H1 (cell line): ENCODE measurements at regions not wholly inside any gene's neighbourhood (a gene's known extent, or its start where the extent isn't known, plus 50 kb on each side); places are given as distances from the start of the nearest gene placed in this dataset.

Source experiments
- CTCF ChIA-PET: fragments of 300-600 bp; sonication (Branson Sonifier 250); formaldehyde crosslinking; loops from one replicate; lab custom pipeline; 2021; ENCODE audit not compliant: partially characterized antibody; lab: Charles Lee
- POLR2A ChIA-PET: fragments of 300-600 bp; sonication (Branson Sonifier 250); formaldehyde crosslinking; loops from one replicate; lab custom pipeline; 2021; ENCODE audit warnings: inconsistent platforms; ENCODE audit not compliant: partially characterized antibody; lab: Charles Lee
- DNase-seq, 2 experiments: peaks; one replicate each; pipeline versions ENCODE4 v3.0.0 to v3.0.0-alpha.2; 2010 to 2022; ENCODE audit warnings: low spot score in 2 of 2, low read depth in 1 of 2, mixed read lengths in 1 of 2
- FAIRE-seq: peaks from 2 replicates; lab custom pipeline; 2011; peaks lifted over from hg19 to GRCh38; lab: Jason Lieb, UNC
- H2AFZ ChIP-seq: 2 replicates; pipeline ENCODE4 v1.8.1; 2012; ENCODE audit warnings: low read length, inconsistent platforms
- H2AK5ac ChIP-seq: 2 replicates; pipeline ENCODE4 v1.6.1; 2013; ENCODE audit warnings: low read depth, low read length
- H2BK120ac ChIP-seq: replicated peaks from 2 replicates; pipeline ENCODE3; 2013; ENCODE audit warnings: low read depth, low read length, inconsistent platforms
- H2BK12ac ChIP-seq: 2 replicates; pipeline ENCODE4 v1.6.1; 2013; ENCODE audit warnings: low read depth, low read length
- H2BK15ac ChIP-seq: 2 replicates; pipeline ENCODE4 v1.6.1; 2013; ENCODE audit warnings: low read length
- H2BK20ac ChIP-seq: 2 replicates; pipeline ENCODE4 v1.6.1; 2013; ENCODE audit warnings: low read length
- H2BK5ac ChIP-seq: 2 replicates; pipeline ENCODE4 v1.6.1; 2013; ENCODE audit warnings: low read depth, low read length
- H3K14ac ChIP-seq: 2 replicates; pipeline ENCODE4 v1.6.1; 2013; ENCODE audit warnings: inconsistent platforms; ENCODE audit not compliant: insufficient read length
- H3K18ac ChIP-seq: 2 replicates; pipeline ENCODE4 v1.6.1; 2013; ENCODE audit warnings: low read length; ENCODE audit errors: extremely low read depth
- H3K23ac ChIP-seq: 2 replicates; pipeline ENCODE4 v1.6.1; 2013; ENCODE audit warnings: inconsistent platforms; ENCODE audit not compliant: insufficient read length
- H3K23me2 ChIP-seq: 2 replicates; pipeline ENCODE4 v1.6.1; 2013; ENCODE audit warnings: low read depth, low read length
- H3K27ac ChIP-seq: 2 replicates; pipeline ENCODE4 v1.6.1; 2011; ENCODE audit warnings: low read depth, low read length, inconsistent platforms
- H3K27me3 ChIP-seq, 4 experiments: replicated peaks in 1 of 4; 1 replicate in 1 of 4; 2 replicates in 3 of 4; pipeline versions ENCODE4 v1.6.1 to v1.8.1; 2011 to 2013; ENCODE audit warnings: low read length in 3 of 4, mild to moderate bottlenecking in 3 of 4, inconsistent platforms in 2 of 4, mixed read lengths in 2 of 4, moderate library complexity in 1 of 4; ENCODE audit not compliant: control insufficient read depth in 3 of 4, insufficient read depth in 3 of 4; ENCODE audit errors: extremely low read depth in 1 of 4
- H3K36me3 ChIP-seq, 4 experiments: 2 replicates each; pipeline versions ENCODE4 v1.6.1 to v1.8.1; 2011 to 2013; ENCODE audit warnings: mild to moderate bottlenecking in 4 of 4, low read length in 3 of 4, moderate library complexity in 2 of 4, control low read depth in 1 of 4, inconsistent platforms in 1 of 4; ENCODE audit not compliant: insufficient read depth in 4 of 4, control insufficient read depth in 2 of 4
- H3K4ac ChIP-seq: replicated peaks from 2 replicates; pipeline ENCODE3; 2013; ENCODE audit warnings: low read length, low read depth, mixed read lengths, inconsistent platforms; ENCODE audit not compliant: insufficient read length
- H3K4me1 ChIP-seq, 4 experiments: replicated peaks in 1 of 4; 1 replicate in 1 of 4; 2 replicates in 3 of 4; pipeline versions ENCODE4 v1.6.1 to v1.8.1; 2011 to 2013; ENCODE audit warnings: low read length in 3 of 4, inconsistent platforms in 2 of 4, mixed read lengths in 1 of 4; ENCODE audit not compliant: insufficient read depth in 4 of 4, control insufficient read depth in 3 of 4
- H3K4me2 ChIP-seq, 2 experiments: 2 replicates each; pipeline versions ENCODE4 v1.6.1 to v1.8.1; 2011 to 2013; ENCODE audit warnings: low read depth in 2 of 2, low read length in 2 of 2, control low read depth in 1 of 2, inconsistent platforms in 1 of 2, mild to moderate bottlenecking in 1 of 2; ENCODE audit not compliant: insufficient read depth in 1 of 2
- H3K4me3 ChIP-seq, 4 experiments: fragments of 200-600, 300-600 bp in 1 of 4; sonication (generic), shearing (Covaris generic), sonication (Bioruptor Twin) in 1 of 4; 2 replicates each; pipeline versions ENCODE4 v1.5.1 to v1.8.1; 2011 to 2016; ENCODE audit warnings: low read length in 4 of 4, low read depth in 3 of 4, control low read depth in 2 of 4, inconsistent platforms in 2 of 4, mild to moderate bottlenecking in 2 of 4, mixed read lengths in 1 of 4, moderate library complexity in 1 of 4; ENCODE audit not compliant: insufficient read depth in 2 of 4; ENCODE audit errors: extremely low read depth in 1 of 4
- H3K56ac ChIP-seq: replicated peaks from 2 replicates; pipeline ENCODE3; 2013; ENCODE audit warnings: low read depth, mild to moderate bottlenecking, mixed read lengths, low read length, inconsistent platforms; ENCODE audit not compliant: insufficient read length
- H3K79me1 ChIP-seq: 2 replicates; pipeline ENCODE4 v1.6.1; 2013; ENCODE audit warnings: low read depth, low read length, control low read depth
- H3K79me2 ChIP-seq, 2 experiments: 2 replicates each; pipeline versions ENCODE4 v1.6.1 to v1.8.1; 2012 to 2013; ENCODE audit warnings: low read length in 2 of 2, mild to moderate bottlenecking in 2 of 2, inconsistent platforms in 1 of 2; ENCODE audit not compliant: insufficient read depth in 2 of 2, control insufficient read depth in 1 of 2
- H3K9ac ChIP-seq, 4 experiments: replicated peaks in 1 of 4; 1 replicate in 1 of 4; 2 replicates in 3 of 4; pipeline versions ENCODE4 v1.6.1 to v1.8.1; 2011 to 2013; ENCODE audit warnings: low read depth in 3 of 4, low read length in 3 of 4, control low read depth in 2 of 4, mild to moderate bottlenecking in 2 of 4, moderate library complexity in 2 of 4, inconsistent platforms in 1 of 4; ENCODE audit errors: extremely low read depth in 1 of 4
- H3K9me3 ChIP-seq, 2 experiments: 2 replicates each; pipeline versions ENCODE4 v1.6.1 to v1.8.1; 2012 to 2013; ENCODE audit warnings: mild to moderate bottlenecking in 2 of 2, moderate library complexity in 2 of 2, control low read depth in 1 of 2, inconsistent platforms in 1 of 2, low read depth in 1 of 2, low read length in 1 of 2, mixed read lengths in 1 of 2; ENCODE audit not compliant: insufficient read depth in 2 of 2
- H4K20me1 ChIP-seq, 2 experiments: replicated peaks in 1 of 2; 2 replicates each; pipeline versions ENCODE3 to v1.8.1; 2011 to 2013; ENCODE audit warnings: inconsistent platforms in 2 of 2, low read length in 2 of 2, mild to moderate bottlenecking in 1 of 2; ENCODE audit not compliant: insufficient read depth in 2 of 2, control insufficient read depth in 1 of 2
- H4K5ac ChIP-seq: 2 replicates; pipeline ENCODE4 v1.6.1; 2013; ENCODE audit warnings: low read length, low read depth, mixed read lengths, inconsistent platforms; ENCODE audit not compliant: insufficient read length
- H4K8ac ChIP-seq: 2 replicates; pipeline ENCODE4 v1.8.0; 2013; ENCODE audit warnings: mild to moderate bottlenecking, moderate library complexity, low read length, inconsistent platforms; ENCODE audit not compliant: insufficient read depth; ENCODE audit errors: extremely low read depth
- H4K91ac ChIP-seq: replicated peaks from 2 replicates; pipeline ENCODE3; 2013; ENCODE audit warnings: low read length, mixed read lengths, inconsistent platforms; ENCODE audit not compliant: insufficient read length
- CHD2 ChIP-seq: IDR thresholded peaks from 2 replicates; pipeline ENCODE4 v1.6.1; 2012; ENCODE audit warnings: low read length, improper control_type of control experiment
- CREB1 ChIP-seq: IDR thresholded peaks from 2 replicates; pipeline ENCODE4 v1.6.1; 2012; ENCODE audit warnings: inconsistent platforms
- EGR1 ChIP-seq: IDR thresholded peaks from 2 replicates; pipeline ENCODE4 v1.6.1; 2011; ENCODE audit warnings: low read depth, low read length, borderline replicate concordance
- FOSL1 ChIP-seq: IDR thresholded peaks from 2 replicates; pipeline ENCODE4 v1.6.1; 2011; ENCODE audit warnings: mild to moderate bottlenecking, low read depth, low read length, moderate library complexity; ENCODE audit not compliant: insufficient read depth
- GTF2F1 ChIP-seq: IDR thresholded peaks from 2 replicates; pipeline ENCODE4 v1.6.1; 2012; ENCODE audit warnings: low read depth, low read length, improper control_type of control experiment, borderline replicate concordance
- JUND ChIP-seq: IDR thresholded peaks from 2 replicates; pipeline ENCODE4 v1.6.1; 2011; ENCODE audit warnings: mild to moderate bottlenecking, improper control_type of control experiment, low read length
- POU5F1 ChIP-seq: IDR thresholded peaks from 2 replicates; pipeline ENCODE4 v1.6.1; 2011; ENCODE audit warnings: low read depth, mild to moderate bottlenecking, low read length, moderate library complexity
- RBBP5 ChIP-seq: IDR thresholded peaks from 2 replicates; pipeline ENCODE4 v1.7.1; 2012; ENCODE audit warnings: low read depth, mild to moderate bottlenecking, inconsistent platforms, low read length, moderate library complexity, borderline replicate concordance
- WGBS, 2 experiments: shearing (Covaris generic) in 1 of 2; methylation state at CpG; one replicate each; pipeline versions ENCODE4 v1.1.6 to v1.1.7; 2013 to 2015; ENCODE audit warnings: low lambda C conversion rate in 2 of 2, mixed read lengths in 2 of 2, inconsistent platforms in 1 of 2, low coverage in 1 of 2, missing lambda C conversion rate in 1 of 2; ENCODE audit not compliant: insufficient replicate concordance in 2 of 2, insufficient coverage in 1 of 2, insufficient read length in 1 of 2; ENCODE audit errors: extremely low coverage in 1 of 2, missing lambda C conversion rate in 1 of 2; 5-methylcytosine and 5-hydroxymethylcytosine counted together
- TF ChIP-seq, protein P1 (sequence below), 3 experiments: IDR thresholded peaks; 1 replicate in 2 of 3; 2 replicates in 1 of 3; pipeline versions ENCODE4 v1.5.1 to v1.6.1; 2011; ENCODE audit warnings: low read length in 3 of 3, mild to moderate bottlenecking in 3 of 3, inconsistent platforms in 2 of 3, low read depth in 1 of 3, moderate library complexity in 1 of 3; ENCODE audit not compliant: insufficient read depth in 1 of 3; ENCODE audit errors: control extremely low read depth in 1 of 3

DNA sequence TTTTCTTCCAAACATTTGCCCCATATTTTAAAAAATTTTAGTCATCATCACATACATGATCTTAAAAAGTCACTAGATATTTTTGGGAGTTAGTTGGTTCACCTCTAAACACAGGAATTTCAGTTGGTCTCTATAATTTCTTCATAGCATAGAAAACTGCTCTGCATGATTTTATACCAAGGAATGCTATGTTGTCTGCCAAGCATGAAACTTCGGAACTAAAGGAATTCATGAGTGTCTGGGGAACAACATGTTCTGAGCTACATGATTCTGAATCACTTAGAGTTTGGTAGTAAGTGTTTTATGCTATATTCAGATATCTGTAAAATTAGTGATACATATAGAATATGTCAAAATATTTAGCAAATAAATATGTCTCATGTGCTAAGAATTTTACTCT lies 957.8 kb downstream of the GATA3 start:
- Histone ChIP-seq H2AK5ac (no peak overlapping the region), H2BK5ac (no peak overlapping the region), H3K4ac (no peak overlapping the region), H3K27ac (no peak overlapping the region), H3K27me3 (no peaks in the 10 kb centered on the region), H2BK20ac (no peak overlapping the region), H3K4me2 (no peak overlapping the region), H3K9ac (no peak overlapping the region), H3K4me1 (peaks cover 0 to 3% (median 0%) of the 10 kb centered on the region in 4 experiments; a peak in 1 of 7 replicates), H3K23ac (no peak overlapping the region), H2BK12ac (no peak overlapping the region), H3K79me1 (no peaks in the 10 kb centered on the region), H3K18ac (no peak overlapping the region), H2BK15ac (no peak overlapping the region), H3K36me3 (no peaks in the 10 kb centered on the region), H3K14ac (no peak overlapping the region), H2BK120ac (no peak overlapping the region), H3K56ac (no peak overlapping the region), H2AFZ (no peak overlapping the region), H4K20me1 (no peaks in the 10 kb centered on the region), H4K8ac (no peak overlapping the region), H3K9me3 (no peaks in the 10 kb centered on the region), H3K4me3 (no peak overlapping the region), H4K91ac (no peak overlapping the region), H4K5ac (no peak overlapping the region), H3K79me2 (no peaks in the 10 kb centered on the region), H3K23me2 (no peaks in the 10 kb centered on the region)
- DNase-seq (no peak), FAIRE-seq (no peak)
- ChIA-PET CTCF (no interaction called here), POLR2A (no interaction called here)
- 90% methylated on average over 1 of the region's 1 CpG; no CpG with 5 or more reads in 1 of the 2 experiments for WGBS, 2 experiments
- TF ChIP-seq POU5F1 (no peak), RBBP5 (no peak), CREB1 (no peak), FOSL1 (no peak), CHD2 (no peak), EGR1 (no peak), JUND (no peak), GTF2F1 (no peak)
- TF ChIP-seq, protein P1, sequence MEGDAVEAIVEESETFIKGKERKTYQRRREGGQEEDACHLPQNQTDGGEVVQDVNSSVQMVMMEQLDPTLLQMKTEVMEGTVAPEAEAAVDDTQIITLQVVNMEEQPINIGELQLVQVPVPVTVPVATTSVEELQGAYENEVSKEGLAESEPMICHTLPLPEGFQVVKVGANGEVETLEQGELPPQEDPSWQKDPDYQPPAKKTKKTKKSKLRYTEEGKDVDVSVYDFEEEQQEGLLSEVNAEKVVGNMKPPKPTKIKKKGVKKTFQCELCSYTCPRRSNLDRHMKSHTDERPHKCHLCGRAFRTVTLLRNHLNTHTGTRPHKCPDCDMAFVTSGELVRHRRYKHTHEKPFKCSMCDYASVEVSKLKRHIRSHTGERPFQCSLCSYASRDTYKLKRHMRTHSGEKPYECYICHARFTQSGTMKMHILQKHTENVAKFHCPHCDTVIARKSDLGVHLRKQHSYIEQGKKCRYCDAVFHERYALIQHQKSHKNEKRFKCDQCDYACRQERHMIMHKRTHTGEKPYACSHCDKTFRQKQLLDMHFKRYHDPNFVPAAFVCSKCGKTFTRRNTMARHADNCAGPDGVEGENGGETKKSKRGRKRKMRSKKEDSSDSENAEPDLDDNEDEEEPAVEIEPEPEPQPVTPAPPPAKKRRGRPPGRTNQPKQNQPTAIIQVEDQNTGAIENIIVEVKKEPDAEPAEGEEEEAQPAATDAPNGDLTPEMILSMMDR (IDR thresholded peaks at IDR 0.05; ENCODE audit: control extremely low read depth in 1 of 3, insufficient read depth in 1 of 3, low read depth in 1 of 3, low read length in 3 of 3), result no peak
